ENCODE measurements at regions not wholly inside any gene's neighbourhood (a gene's known extent, or its start where the extent isn't known, plus 50 kb on each side); places are given as distances from the start of the nearest gene placed in this dataset.

DNA sequence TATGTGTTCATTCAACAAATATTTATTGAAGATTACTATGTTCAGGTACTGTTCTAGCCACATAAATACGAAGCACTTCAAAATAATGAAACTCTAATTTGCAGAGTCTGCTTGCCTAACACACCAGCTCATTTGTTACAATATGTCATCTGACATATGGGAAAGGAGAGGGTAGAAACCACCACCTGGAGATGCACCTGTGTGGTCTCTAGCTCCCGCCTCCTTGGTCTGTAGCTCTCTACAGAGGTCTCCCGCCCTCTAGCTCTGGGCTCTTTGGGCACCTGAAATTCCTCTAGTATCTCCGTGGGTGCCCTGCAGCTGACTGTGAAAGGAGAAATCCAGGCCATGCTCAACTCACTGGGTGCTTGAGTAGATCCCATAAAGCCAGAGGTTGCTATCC, 51.4 kb upstream of the DBX1 start:
- peaks cover 52% of the 10 kb centered on the region for H3K27me3 ChIP-seq (replicated peaks; ENCODE audit: control insufficient read depth, insufficient read depth, low read length)
- no peaks in the 10 kb centered on the region for H3K36me3 ChIP-seq (ENCODE audit: control insufficient read depth, insufficient read depth, low read length, severe bottlenecking)
- no peak for DNase-seq (ENCODE audit: low read depth)
- H3K9me3 ChIP-seq (ENCODE audit: control insufficient read depth, low read length) = peaks cover 16% of the 10 kb centered on the region
- H3K9ac ChIP-seq (ENCODE audit: low read length) = no peak overlapping the region
- peaks cover 11% of the 10 kb centered on the region for H3K4me1 ChIP-seq (ENCODE audit: control insufficient read depth, insufficient read depth, low read length)
- H3K4me3 ChIP-seq (ENCODE audit: low read length) = no peak overlapping the region
